ENCODE measurements at regions not wholly inside any gene's neighbourhood (a gene's known extent, or its start where the extent isn't known, plus 50 kb on each side); places are given as distances from the start of the nearest gene placed in this dataset.

DNA sequence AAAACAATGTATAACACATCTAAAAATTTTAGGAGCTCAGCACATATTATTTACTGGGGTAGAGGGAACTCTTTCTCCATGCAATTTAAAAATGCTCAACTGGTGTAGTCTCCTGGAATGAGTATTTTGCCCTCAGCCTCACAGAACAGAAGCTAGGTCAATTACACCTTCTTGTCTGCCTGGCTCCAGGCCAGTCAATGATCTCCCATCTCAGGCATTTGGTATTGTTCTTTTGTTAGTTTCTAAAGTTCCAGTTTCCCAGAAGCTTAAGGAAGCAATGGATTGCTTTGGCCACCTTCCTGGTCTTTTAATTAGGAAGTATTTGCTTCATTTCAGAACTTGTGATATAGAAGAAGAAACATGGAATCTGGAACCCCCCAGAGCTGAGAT lies 360.3 kb upstream of the ASIC2 start:
- TF ChIP-seq GATA2 (IDR thresholded peaks at IDR 0.05; ENCODE audit: low read depth, low read length) (no peak), GATA3 (IDR thresholded peaks at IDR 0.05; ENCODE audit: low read depth, low read length) (no peak)
